Ishikawa (cell line): ENCODE measurements at regions not wholly inside any gene's neighbourhood (a gene's known extent, or its start where the extent isn't known, plus 50 kb on each side); places are given as distances from the start of the nearest gene placed in this dataset.

Source experiments
- CEBPB ChIP-seq: IDR thresholded peaks from 2 replicates; pipeline ENCODE4 v1.6.1; 2012
- CREB1 ChIP-seq: IDR thresholded peaks from 2 replicates; pipeline ENCODE4 v1.6.1; 2012; ENCODE audit warnings: low read depth
- EGR1 ChIP-seq: IDR thresholded peaks from 2 replicates; pipeline ENCODE4 v1.6.1; 2012
- EP300 ChIP-seq: IDR thresholded peaks from 2 replicates; pipeline ENCODE4 v1.6.1; 2012; ENCODE audit warnings: borderline replicate concordance
- FOXM1 ChIP-seq: IDR thresholded peaks from 2 replicates; pipeline ENCODE4 v1.6.1; 2012; ENCODE audit warnings: low read depth, borderline replicate concordance
- MAX ChIP-seq: IDR thresholded peaks from 2 replicates; pipeline ENCODE4 v1.6.1; 2012
- NFIC ChIP-seq: IDR thresholded peaks from 2 replicates; pipeline ENCODE4 v1.6.1; 2012
- RAD21 ChIP-seq: IDR thresholded peaks from 2 replicates; pipeline ENCODE4 v1.6.1; 2012; ENCODE audit warnings: low read depth
- REST ChIP-seq: IDR thresholded peaks from 2 replicates; pipeline ENCODE4 v1.6.1; 2012; ENCODE audit warnings: low read depth, mild to moderate bottlenecking
- TAF1 ChIP-seq: IDR thresholded peaks from 2 replicates; pipeline ENCODE4 v1.6.1; 2012; ENCODE audit warnings: low read depth, mild to moderate bottlenecking
- TCF12 ChIP-seq: IDR thresholded peaks from 2 replicates; pipeline ENCODE4 v1.6.1; 2012; ENCODE audit warnings: low read depth
- TEAD4 ChIP-seq: IDR thresholded peaks from 2 replicates; pipeline ENCODE4 v1.6.1; 2012
- USF1 ChIP-seq: IDR thresholded peaks from 2 replicates; pipeline ENCODE4 v1.6.1; 2012
- YY1 ChIP-seq: IDR thresholded peaks from 2 replicates; pipeline ENCODE4 v1.6.1; 2012; ENCODE audit warnings: low read depth
- ZBTB7A ChIP-seq: IDR thresholded peaks from 2 replicates; pipeline ENCODE4 v1.6.1; 2012; ENCODE audit warnings: low read depth

GRCh38 chr5:62097361-62097760 lies 208.6 kb upstream of the KIF2A start:
- TF ChIP-seq TCF12 (no peak), MAX (no peak)

- no peak for TF ChIP-seq TCF12
- no peak for TF ChIP-seq CREB1
- no peak for TF ChIP-seq CEBPB
- no peak for TF ChIP-seq YY1
- no peak for TF ChIP-seq EGR1
- no peak for TF ChIP-seq NFIC
- TF ChIP-seq MAX: no peak
- TF ChIP-seq TAF1: no peak
- TF ChIP-seq FOXM1: no peak
- TF ChIP-seq USF1: no peak
- no peak for TF ChIP-seq ZBTB7A
- no peak for TF ChIP-seq RAD21
- no peak for TF ChIP-seq EP300
- TF ChIP-seq TEAD4: no peak
- TF ChIP-seq REST: no peak
Measured at GRCh38 chr5:62100201-62100600, 205.8 kb upstream of the KIF2A start.

DNA sequence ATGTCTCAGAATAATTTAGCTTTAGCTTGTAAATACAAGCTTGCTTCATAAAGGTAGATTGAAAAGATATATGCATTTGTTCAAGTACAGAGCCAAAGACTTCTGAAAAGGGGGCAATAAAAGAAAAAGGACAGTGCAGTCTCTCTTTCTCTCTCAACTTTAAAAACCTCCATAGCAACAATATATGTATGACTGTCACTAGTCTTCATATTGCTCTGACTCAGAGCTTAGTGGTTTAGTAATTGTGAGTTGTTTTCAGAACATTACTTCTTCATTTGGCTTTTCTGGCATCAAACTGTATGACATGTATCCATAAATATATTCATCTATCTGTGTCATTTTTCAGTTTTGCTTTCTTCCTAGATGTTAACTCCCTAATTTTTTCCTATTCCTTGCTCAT lies 194.6 kb upstream of the KIF2A start:
- TF ChIP-seq NFIC (no peak), EGR1 (no peak), MAX (no peak), TCF12 (no peak), TEAD4 (no peak), FOXM1 (no peak), YY1 (no peak), RAD21 (no peak), TAF1 (no peak), EP300 (no peak), CEBPB (no peak), USF1 (no peak), ZBTB7A (no peak)

DNA sequence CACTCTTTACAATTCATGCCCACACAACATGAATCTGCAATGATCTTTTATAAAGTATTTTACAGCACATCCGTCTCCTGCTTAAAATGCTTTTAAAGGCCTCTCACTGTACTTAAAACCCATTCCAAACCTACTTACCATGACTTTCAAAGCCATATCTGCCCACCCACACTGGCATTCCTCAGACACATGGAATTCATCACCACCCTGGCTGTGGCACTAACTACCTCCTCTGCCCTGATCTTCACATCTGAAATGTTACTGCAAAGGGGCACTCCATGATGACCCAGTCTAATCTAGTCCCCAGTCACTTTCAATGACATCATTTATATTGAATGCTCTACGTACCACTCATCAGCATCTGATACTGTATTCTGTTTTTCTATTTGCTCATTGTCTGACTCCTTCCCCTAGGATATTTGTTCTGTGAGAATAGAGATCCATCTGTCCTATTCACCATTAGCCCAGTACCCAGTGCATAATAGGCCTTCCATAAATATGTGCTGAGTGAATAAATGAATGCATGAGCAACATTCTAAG lies 193.2 kb upstream of the KIF2A start:
- TF ChIP-seq ZBTB7A (no peak), CREB1 (no peak), USF1 (no peak), EP300 (no peak), FOXM1 (no peak), YY1 (no peak), TEAD4 (no peak), TCF12 (no peak), MAX (no peak), TAF1 (no peak), EGR1 (no peak), RAD21 (no peak), CEBPB (no peak), REST (no peak), NFIC (no peak)

- TF ChIP-seq ZBTB7A (no peak), MAX (no peak), EGR1 (no peak), EP300 (no peak), RAD21 (no peak), TCF12 (no peak), YY1 (no peak), CREB1 (no peak), CEBPB (no peak), REST (no peak), TEAD4 (no peak), USF1 (no peak), FOXM1 (no peak), NFIC (no peak), TAF1 (no peak)
Measured at GRCh38 chr5:62115014-62115413, 191.0 kb upstream of the KIF2A start.
